ENCODE measurements at regions not wholly inside any gene's neighbourhood (a gene's known extent, or its start where the extent isn't known, plus 50 kb on each side); places are given as distances from the start of the nearest gene placed in this dataset.

- 51 to 59% methylated on average over 13 of the region's 13 CpGs for WGBS, 2 donors
- peak in 5 of 8 donors; percentile 8 to 58 (median 49) for ATAC-seq
- no peak for DNase-seq
- Histone ChIP-seq H3K27me3 (peaks cover 0 to 21% (median under 1%) of the 10 kb centered on the region in 7 donors), H3K36me3 (no peaks in the 10 kb centered on the region), H3K4me3 (peak overlapping the region; percentile 42 to 60 (median 56)), H3K27ac (peak overlapping the region in 1 of 10 donors; percentile 42), H3K9me3 (peaks cover 0 to 15% (median 0%) of the 10 kb centered on the region in 11 donors), H3K4me1 (peaks cover 0 to 16% (median 7%) of the 10 kb centered on the region in 9 donors)
- no peak for TF ChIP-seq CTCF (IDR thresholded peaks at IDR 0.05)
- intact Hi-C loops (cut with DNase I) = loop anchor here in 9 of 10 donors (2.0 to 10.0 kb wide), 9 partner anchors 41 to 443 kb away; partner anchors contain the start of gene MAP3K4 (in 4 of the 9)
Measured at GRCh38 chr6:160931378-160932310, 59.9 kb upstream of the MAP3K4 start.

GRCh38 chr6:160933256-160933655, 58.3 kb upstream of the MAP3K4 start:
- 26 to 37% methylated on average over 8 of the region's 8 CpGs for WGBS, 2 donors
- ATAC-seq (peak in 2 of 8 donors; percentile 65 to 72), DNase-seq (peak in 1 of 2 donors; percentile 14)
- H3K27me3 ChIP-seq = peaks cover 0 to 21% (median 0%) of the 10 kb centered on the region in 7 donors
- intact Hi-C loops (cut with DNase I) = loop anchor here in 7 of 10 donors (5.0 to 10.0 kb wide), 4 partner anchors 39 to 152 kb away; partner anchors contain the start of gene MAP3K4 (in 2 of the 7)
- no peaks in the 10 kb centered on the region for H3K36me3 ChIP-seq
- peaks cover 0 to 16% (median 7%) of the 10 kb centered on the region in 9 donors for H3K4me1 ChIP-seq
- H3K4me3 ChIP-seq = no peak overlapping the region
- H3K9me3 ChIP-seq = peaks cover 0 to 15% (median 0%) of the 10 kb centered on the region in 11 donors
- peak in 5 of 9 donors; percentile 22 to 48 (median 41) for TF ChIP-seq CTCF (IDR thresholded peaks at IDR 0.05)
- no peak overlapping the region for H3K27ac ChIP-seq

- 94 to 97% methylated on average over 3 of the region's 3 CpGs for WGBS, 2 donors
- Histone ChIP-seq H3K4me3 (no peak overlapping the region), H3K9me3 (peaks cover 0 to 15% (median 0%) of the 10 kb centered on the region in 11 donors), H3K27me3 (peaks cover 0 to 21% (median 0%) of the 10 kb centered on the region in 7 donors), H3K27ac (no peak overlapping the region), H3K36me3 (no peaks in the 10 kb centered on the region), H3K4me1 (peaks cover 0 to 16% (median 7%) of the 10 kb centered on the region in 9 donors)
- no peak for ATAC-seq
- no peak for DNase-seq
- intact Hi-C loops (cut with DNase I) = loop anchor here in 7 of 10 donors (5.0 to 10.0 kb wide), 4 partner anchors 38 to 151 kb away; partner anchors contain the start of gene MAP3K4 (in 2 of the 7)
- no peak for TF ChIP-seq CTCF (IDR thresholded peaks at IDR 0.05)
Measured at GRCh38 chr6:160934157-160934556, 57.4 kb upstream of the MAP3K4 start.

GRCh38 chr6:160940197-160940596, 51.4 kb upstream of the MAP3K4 start:
- DNase-seq (no peak), ATAC-seq (no peak)
- Histone ChIP-seq H3K27ac (no peak overlapping the region), H3K4me3 (no peak overlapping the region), H3K36me3 (no peaks in the 10 kb centered on the region), H3K9me3 (peaks cover 0 to 19% (median 0%) of the 10 kb centered on the region in 11 donors), H3K27me3 (no peaks in the 10 kb centered on the region), H3K4me1 (no peaks in the 10 kb centered on the region)
- intact Hi-C loops (cut with DNase I) = loop anchor here in 1 of 10 donors (5.0 kb wide), 1 partner anchor 42 kb away; no protein-coding TSS in a partner anchor
- TF ChIP-seq CTCF (IDR thresholded peaks at IDR 0.05) = no peak
- 80 to 82% methylated on average over 4 of the region's 4 CpGs for WGBS, 2 donors

All from heart right ventricle (tissue), 16 donors.